ENCODE measurements at regions not wholly inside any gene's neighbourhood (a gene's known extent, or its start where the extent isn't known, plus 50 kb on each side); places are given as distances from the start of the nearest gene placed in this dataset.
"Not testable (repeated sequence)": the region's sequence is repeated elsewhere in the genome, so short reads cannot be mapped to it uniquely, and the experiment has no call there.

DNA sequence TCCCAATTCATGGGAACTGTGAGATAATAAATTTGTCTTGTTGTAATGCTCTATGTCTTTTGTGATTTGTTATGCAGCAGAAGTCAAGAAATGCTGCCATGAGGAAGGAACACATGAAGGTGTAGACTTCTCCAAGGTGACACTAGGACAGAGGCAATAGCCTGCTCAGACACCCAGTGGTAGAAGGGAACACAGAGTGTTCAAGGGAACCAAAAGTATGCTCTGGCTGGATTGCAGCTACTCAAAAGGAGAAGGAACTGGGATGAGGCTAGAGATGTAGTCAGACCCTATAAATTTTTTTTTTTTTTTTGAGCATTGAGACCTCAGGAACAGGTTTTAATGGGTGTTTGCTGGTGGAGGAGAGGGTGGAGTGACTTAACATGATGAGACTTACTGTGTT lies 232.5 kb downstream of the PARP8 start:
- DNase-seq (ENCODE audit: low read depth in 2 of 2): no peak

DNA sequence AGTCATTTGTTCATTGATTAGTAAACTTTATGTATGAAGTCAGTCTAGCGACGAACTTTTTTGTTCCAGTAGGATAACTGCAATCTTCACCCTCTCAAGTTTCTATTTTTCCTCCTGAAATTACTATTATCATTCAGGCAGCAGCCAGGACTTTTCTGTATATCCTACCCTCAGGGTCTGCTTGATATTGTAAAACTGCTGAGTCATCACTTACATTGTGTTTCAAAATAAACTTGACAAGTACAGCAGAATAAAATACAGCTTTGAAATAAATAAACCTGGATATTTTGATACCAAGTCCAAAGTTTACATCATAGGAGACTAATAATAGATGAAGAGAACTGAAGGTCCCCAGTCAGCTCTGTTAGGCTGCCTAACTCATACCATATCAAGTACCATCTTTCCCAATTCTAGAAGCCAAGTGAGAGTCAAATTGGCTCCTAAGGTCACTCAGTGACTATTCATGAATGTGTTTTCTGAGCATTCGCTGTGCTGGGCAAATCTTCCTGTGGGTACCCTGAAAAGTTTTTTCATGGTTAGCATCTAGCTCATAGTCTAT lies 234.6 kb downstream of the PARP8 start:
- DNase-seq (ENCODE audit: low read depth in 2 of 2): no peak

DNA sequence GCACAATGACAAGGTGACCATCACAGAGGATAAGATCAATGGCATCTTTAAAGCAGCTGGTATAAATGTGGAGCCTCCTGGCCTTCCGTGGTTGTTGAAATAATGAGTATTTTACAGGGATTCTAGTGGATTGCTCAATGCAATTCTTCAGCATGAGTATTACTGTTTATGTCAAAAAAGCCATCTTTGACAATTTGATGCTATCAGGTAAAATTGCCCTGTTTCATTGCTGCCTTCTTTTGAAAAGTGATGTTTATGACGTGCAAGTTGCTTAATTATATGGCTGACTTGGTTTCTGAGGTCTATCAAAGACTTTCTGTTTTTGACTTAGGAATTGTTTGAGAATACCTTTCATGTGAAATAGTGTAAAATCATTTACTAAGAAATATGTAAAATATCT lies 237.2 kb downstream of the PARP8 start:
- no peak for DNase-seq (ENCODE audit: low read depth in 2 of 2)

DNA sequence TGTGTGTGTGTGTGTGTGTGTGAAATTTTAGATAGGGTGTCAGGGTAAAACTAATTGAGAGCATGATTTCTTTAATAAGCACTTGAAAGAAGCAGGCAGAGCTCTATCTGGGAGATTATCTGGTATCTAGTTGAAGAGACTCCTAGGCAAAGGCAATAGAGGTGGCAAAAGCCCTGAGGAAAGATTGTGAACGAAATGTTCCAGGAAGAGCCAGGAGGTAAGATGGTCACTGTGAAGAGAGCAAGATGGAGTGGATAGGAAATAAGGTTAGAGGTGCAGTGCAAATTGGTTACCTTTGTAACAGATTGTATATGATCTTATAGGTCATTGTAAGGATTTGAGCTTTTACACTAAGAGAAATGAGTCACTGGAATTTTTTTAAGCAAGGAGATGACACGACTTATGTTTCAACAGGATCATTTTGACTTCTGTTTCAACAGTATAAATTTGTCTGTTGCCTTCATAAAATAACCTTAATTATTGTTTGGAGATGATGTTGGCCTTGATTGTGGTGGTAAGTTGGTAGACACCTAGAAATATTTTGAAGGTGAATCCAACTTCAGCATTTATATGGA lies 239.6 kb downstream of the PARP8 start:
- no peak for DNase-seq (ENCODE audit: low read depth in 2 of 2)

DNA sequence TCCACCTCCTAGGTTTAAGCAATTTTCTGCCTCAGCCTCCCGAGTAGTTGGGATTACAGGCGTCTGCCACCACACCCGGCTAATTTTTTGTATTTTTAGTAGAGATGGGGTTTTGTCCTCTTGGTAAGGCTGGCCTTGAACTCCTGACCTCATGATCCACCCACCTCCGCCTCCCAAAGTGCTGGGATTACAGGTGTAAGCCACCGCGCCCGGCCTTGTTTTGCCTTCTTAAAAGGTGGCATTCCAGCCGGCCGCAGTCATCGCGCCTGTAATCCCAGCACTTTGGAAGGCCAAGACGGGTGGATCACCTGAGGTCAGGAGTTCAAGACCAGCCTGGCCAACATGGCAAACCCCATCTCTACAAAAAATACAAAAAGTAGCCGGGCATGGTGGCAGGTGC lies 253.7 kb downstream of the PARP8 start:
- not testable (repeated sequence) for DNase-seq (ENCODE audit: low read depth in 2 of 2)

DNA sequence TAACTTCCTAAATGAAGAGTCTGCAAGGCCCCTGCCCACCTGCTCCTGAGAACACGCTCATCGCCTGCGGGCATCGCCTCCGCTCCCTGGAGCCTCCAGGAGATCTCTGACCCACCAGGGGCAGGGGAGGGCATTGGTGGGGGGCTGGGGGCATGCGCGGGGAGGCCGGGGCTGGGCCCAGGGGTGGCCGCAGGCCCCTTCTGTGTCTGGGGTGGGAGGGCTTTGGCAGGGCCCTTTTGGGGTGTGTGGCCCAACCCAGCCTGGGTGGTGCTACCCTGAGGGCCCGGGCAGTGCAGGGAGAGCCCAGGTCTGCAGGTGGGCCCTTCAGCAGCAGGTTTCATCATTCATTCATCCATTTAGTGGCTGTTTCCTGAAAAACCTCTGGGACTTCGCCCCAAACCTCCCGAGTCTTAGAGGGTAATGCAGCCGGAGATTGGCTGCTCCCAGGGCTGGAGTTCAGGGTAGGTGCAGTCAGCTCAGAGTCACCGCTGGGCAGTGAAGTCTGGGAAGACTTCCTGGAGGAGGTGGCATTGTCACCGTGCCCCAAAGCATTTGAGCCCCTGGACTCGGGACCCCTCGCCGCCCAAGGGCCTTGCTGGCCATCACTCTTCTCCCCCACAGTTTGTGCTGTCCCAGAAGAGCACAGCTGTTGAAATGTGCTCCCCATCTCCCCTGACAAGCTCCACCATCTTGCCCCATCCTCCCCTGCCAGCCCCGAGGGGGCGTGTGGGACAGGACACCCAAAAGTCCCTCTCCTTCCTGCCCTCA lies 255.1 kb downstream of the PARP8 start:
- DNase-seq (ENCODE audit: low read depth in 2 of 2): no peak

DNA sequence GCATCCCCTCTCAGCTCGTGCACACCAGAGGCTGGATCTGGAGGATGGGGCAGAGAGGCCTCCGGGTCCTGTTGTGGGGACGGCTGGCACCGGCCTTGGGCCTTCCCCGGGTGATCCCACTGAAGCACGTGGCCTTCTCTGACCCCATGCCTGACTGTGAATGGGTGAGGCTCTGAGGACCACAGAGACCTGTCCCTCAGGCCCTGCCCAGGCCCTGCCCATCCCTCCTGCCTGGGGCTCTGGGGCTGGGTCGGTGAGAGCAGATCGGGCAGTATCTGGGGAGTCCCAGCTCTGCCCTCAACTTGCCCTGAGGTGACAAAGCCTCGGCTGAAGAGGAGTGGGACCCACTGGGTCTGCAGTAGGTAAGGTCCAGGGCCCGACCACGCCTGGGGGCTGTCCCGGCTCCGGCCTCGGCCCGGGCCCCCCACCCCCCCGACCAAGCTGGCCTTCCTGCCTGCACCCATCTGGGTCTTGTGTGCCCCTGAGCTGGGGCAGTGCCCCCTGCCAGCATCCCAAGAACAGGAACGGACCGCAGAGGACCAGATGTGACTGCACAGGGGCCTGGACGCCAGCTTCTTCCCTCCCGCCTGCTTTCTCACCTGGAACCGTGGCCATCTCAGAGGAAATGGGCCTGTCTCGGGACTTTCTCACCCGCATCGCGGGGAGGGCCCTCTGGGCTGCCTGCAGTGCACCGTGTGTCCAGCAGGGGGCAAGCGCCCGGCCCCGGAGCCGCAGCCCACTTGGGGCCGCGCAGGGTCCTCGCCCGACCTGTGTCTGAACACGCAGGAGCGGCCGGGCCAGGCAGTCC lies 255.9 kb downstream of the PARP8 start:
- not testable (repeated sequence) for DNase-seq (ENCODE audit: low read depth in 2 of 2)

DNA sequence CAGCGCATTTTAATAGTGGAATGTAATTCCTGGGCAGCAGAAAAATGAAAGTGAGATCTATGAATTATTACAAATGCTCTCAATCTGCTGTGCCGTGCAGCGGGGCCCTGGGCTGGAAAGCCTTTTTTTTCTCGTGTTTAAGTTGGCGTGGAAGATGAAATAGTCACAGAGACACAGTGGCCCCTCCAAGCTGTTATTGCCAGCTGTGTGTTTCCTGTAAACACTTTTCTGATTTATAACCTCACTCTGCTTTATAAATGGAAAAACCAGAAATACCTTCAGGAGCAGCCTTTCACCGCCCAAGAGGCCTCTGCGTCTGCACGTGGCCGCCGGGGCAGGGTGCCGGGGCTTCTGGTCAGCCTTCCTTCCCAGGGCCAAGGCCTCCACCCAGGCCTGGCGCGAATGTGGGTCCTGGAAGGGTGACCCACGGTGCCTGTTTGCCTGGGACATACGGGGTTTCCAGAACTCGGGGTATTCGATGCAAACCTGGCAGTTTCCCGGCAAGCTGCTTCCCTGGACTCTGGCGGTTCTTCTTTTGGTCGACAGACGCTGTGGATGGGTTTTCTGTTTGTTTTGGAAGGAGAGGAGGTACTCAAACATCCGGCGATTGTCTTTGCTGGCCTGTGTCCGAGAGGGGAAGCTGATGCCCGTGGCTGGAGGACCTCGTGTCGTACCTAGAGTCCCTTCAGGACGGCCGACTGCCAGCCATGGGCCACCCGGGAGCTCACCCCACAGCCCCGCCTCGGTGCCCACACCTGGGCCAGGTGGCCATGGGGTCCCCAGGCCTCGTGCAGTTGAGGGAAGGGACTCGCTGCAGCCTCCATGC lies 256.7 kb downstream of the PARP8 start:
- DNase-seq (ENCODE audit: low read depth in 2 of 2): no peak

DNA sequence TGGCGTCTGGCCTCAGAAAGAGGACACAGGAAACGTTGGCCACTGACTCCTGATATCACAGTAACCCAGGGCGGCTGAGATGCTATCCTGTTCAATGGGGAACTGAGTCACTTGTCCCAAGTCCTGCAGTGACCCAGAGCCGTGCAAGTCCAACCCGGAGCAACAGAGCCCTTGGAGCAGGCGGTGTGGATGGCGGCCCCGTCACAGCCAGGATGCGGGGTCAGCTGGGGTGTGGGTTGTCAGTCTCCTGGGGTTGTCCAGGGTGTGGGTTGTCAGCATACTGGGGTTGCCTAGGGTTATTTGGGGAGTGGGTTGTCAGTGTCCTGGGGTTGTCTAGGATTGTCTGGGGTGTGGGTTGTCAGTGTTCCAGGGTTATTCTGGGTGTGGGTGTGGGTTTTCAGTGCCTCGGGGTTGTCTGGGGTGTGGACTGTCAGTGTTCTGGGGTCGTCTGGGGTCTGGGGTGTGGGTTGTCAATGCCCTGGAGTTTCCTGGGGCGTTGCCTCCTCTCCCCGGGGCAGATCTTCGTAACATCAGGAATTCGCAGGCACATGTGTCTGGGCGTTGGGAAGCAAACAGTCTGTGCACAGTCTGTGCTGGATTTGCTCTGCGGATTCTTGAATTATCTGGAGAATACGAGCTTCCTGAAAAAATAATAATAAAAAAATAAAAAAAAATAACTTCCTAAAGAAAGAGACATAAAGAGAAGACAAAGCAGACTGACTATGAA lies 257.5 kb downstream of the PARP8 start:
- no peak for DNase-seq (ENCODE audit: low read depth in 2 of 2)

DNA sequence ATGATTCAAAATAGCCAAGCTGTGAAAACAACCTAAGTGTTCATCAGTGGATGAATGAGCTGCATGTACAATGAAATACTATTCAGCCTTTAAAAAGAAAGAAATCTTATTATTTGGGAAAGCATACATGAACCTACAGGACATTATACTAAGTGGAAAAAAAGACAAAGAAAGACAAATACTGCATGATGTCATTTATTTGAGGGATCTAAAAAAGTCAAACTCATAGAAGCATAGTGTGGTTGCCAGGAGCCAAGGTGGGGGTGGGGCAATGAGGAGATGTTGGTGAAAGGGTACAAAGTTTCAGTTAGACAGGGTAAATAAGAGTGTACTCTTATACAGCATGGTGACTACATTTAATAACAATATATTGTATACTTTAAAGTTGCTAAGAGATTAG lies 261.5 kb downstream of the PARP8 start:
- DNase-seq (ENCODE audit: low read depth in 2 of 2): no peak

DNA sequence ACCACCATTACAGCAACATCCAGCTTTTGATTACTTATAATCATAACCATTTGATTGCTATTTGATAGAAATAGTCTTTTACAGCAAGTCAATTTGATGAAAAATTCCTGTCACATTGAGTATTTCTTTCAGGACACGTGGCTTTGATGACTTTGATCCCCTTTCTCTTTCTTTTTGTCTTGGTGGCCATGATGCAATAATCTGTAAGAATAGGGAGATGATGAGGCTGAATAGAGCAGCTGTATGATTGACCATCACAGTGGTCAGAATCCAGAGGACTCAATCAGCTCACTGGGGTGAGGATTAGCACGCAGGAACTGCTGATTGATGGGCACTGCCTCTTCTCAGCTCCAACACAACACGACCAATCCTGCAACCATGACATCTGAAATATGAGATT lies 262.7 kb downstream of the PARP8 start:
- no peak for DNase-seq (ENCODE audit: low read depth in 2 of 2)

DNA sequence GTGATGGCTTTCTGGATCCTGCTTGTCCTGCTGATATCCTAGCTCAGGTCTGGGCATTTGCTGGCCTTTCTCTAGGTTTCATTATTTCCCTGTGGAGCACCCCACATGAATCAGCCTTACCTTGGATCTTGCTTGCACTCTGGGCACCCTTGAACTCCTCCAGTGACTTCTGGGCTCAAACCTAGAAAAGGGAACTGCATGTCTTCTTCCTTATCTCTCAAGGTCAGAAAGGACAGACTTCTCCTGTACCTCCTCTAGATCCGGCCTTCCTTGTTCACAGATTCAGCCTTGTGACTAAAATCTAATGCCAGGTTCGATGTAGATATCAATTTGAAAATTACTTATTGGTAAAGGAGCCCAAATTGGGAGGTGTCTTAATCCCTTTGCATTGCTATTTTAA lies 267.9 kb downstream of the PARP8 start:
- no peak for DNase-seq (ENCODE audit: low read depth in 2 of 2)

DNA sequence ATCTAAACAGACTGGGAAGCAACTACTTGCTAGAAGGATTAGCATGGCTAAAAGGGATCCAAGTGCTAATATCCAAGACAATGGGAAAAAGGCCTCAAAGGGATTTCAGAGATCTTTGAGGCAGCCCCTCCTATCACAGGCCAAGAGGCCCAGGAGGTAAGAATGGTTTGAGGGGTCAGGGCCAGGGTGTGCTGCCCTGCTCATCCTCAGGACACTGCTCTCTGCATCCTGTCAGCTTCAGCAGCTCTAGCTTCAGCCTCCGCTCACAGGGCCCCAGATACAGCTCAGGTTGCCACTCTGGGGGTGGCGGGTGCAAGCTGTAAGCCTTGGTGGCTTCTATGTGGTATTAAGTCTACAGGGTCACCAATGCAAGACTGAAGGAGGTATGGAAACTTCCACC lies 278.7 kb downstream of the PARP8 start:
- DNase-seq (ENCODE audit: low read depth in 2 of 2): no peak

DNA sequence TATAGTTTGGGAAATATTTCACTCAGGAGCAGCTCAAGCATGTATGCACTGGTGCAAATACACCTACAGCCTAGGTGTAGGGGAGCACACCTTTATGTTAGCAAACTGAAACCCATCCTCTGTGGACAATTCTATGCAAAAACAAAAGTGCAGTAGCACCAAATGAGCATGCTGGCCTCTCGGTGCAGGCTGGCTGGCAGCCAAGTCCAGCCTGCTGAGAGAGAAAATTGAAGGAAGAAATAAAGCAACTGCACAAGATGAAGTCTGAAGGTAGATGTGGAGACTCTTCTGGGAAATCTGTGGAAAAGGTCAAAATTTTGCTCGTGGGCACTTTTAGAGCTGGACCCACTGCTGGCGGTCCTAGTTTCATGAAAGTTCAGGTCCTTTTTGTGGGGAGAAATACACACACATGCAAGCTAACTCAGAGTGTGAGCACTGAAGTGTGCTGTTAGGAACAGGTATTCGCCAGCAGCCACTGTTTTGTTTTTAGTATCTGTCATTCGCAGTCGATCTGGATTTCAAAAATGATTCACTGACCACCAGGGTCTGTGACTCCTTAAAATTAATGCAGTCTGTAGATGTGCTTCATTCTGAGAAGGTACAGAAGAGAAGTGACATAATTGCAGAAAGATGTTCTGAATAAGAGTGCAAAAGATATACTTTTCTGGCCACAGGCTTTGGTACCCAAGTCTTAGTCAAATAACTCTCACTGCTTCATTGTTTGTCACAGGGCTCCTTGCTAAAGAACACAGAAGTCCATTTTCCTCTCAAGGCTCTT lies 281.7 kb downstream of the PARP8 start:
- DNase-seq (ENCODE audit: low read depth in 2 of 2): no peak

DNA sequence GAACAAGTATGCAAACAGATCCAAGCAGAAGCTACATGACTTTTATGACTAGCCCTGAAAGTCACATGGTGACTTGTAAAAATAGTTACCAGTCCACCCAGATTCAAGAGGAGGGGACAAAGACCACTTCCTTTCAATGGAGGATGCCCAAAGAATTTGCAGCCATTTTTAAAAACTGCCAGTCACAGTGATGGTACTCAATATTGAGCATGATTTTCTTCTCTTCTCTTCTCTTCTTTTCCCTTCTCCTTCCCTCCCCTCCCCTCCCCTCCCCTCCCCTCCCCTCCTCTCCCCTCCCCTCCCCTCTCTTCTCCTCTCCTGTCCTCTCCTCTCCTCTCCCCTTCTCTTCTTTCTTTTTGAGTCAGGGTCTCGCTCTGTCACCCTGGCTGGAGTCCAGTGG lies 286.9 kb downstream of the PARP8 start:
- no peak for DNase-seq (ENCODE audit: low read depth in 2 of 2)

DNA sequence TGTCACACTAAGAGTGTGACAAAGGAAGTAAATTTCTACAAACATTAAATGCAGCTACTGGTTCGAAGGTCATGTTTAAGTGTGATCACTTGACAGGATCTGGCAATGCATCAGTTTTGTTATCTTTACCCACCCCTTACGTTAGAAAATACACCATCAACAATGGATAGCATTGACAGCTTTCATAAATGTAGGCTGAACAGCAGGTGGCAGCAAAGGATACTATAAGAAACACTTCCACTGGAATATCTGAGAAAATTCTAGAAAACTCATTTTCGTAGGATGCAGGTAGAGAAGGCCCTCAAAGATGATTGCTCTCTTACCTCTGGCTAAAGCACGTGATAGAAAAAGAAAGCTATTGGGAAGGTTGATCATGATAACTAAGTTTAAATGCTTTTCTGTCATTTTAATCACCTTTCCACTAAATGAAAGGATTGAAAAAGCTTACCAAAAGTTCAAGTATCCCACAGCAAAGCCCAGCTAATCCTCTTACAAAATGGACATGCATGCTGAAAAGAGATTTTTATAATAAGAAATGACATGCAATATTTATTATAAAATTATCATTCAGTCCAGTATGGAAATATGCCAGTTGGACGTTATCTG lies 292.5 kb downstream of the PARP8 start:
- DNase-seq (ENCODE audit: low read depth in 2 of 2): no peak

DNA sequence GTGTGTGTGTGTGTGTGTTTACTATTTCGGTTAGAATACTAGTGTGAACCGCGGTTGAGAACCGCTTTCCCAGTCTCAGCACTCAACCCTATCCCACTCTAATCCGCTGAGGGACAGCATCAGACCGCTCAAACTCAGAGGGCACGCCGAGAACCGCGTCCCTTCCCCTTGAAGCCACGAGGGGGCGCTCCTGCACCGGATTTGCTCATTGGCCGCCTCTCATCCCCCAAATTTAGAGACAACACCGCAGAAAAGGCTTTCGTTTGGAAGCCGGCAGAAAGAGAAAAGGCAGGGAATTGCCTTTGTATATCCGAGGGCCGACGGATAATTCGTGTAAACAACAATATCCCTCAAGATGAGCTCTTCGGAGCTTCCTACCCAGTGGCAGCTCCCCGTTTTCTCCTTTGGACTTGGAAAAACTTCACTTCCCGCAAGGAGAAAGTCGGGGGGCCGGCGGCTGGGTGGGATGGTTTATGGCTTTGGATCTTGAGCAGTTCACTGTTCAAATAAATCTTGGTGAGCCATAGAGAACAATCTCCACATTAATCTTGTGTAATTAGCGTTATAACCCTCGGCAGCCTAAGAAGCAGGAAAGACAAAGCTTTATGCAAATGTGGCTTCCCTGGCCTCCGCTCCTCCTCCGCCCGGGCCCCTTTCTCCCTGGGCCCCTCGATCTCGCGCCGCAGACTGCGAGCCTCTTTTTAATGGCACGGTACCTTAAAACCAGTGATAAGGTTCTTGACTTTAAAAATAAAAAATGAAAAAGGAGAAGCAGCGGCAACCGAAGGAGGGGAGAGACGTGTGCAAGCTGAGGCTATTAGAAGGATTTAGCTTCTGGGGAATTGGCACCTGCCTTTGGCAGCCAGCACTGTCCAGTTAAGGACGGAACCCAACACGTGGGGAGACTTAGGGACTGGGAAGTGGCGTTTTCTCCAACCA lies 296.8 kb downstream of the PARP8 start:
- peak; percentile 43 to 61 for DNase-seq (ENCODE audit: low read depth in 2 of 2)

DNA sequence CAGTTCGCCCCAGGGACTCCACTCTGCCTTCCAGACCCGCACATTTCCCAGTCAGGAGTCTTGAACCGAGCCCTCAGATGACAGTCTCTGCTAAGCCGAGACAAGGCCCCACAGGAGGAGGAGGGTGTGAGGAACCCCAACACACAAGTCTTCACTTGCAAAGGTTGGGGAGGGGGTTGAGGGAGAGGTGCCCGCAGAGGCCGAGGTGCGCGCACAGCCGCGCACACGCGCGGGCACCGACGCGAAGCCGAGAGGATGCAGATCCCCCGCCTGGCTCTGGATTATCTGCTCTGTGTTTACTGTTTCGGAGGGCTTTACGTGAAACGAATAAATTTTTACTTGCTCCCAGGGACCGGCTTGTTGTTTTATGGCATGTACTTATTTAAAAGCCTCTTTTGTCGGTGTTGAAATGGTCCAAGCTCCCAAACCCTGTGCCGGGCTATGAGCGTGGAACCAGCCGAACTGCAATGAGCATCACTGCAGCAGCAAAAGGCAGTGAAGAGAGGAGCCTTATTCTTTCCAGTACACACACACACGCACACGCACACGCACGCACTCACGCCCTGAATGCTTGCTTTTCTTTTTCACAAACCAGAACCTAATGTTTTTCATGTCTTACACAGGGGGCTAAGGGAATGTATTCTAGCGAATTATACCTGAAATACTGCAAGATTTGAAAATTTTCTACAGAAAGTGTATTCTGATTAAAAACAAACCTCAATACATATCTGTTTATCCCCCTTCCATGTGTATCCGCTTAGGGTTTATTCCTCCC lies 297.7 kb downstream of the PARP8 start:
- DNase-seq (ENCODE audit: low read depth in 2 of 2): no peak
